ENCODE measurements at regions not wholly inside any gene's neighbourhood (a gene's known extent, or its start where the extent isn't known, plus 50 kb on each side); places are given as distances from the start of the nearest gene placed in this dataset.

DNA sequence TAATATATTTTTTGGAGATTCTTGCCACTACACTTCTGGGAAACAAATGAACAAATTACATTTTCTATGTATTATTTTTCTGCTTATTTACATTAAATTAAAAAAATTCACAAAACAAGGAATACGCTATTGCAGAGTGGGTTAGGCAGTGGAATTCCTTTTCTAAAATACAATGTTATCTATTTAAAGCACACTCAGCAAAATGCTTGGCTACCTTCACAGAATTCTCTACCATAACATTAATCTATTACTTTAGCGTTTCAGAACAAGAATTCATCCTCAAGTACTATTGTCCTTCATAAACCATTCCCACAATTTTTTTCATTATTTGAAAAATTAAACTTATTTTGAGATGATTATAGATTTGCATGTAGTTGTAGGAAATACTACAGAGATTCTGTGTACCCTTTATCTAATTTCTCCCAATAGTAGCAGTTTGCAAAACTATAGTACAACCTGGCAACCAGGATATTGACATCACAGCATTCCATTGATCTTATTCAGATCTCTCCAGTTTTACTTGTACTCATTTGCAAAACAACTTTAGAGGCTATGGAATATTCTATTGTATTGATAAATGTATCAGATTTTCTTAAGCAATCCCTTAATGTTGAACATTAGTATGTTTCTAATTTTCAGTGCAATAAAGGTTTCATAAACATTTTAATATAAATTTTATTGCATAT, 120.9 kb downstream of the DLEU7 start:
- no peak overlapping the region for H3K9ac ChIP-seq (ENCODE audit: low read depth, low read length)
- H3K23ac ChIP-seq (ENCODE audit: low read depth, low read length), result no peak overlapping the region
- in situ Hi-C loops (cut with MboI; ENCODE audit: low sequenced_read_pairs) (no loop called here), dilution Hi-C loops (cut with HindIII; ENCODE audit: low sequenced_read_pairs, unreplicated experiment) (no loop called here), intact Hi-C loops (cut with micrococcal nuclease) (no loop called here)
- no peak overlapping the region for H2AK5ac ChIP-seq (ENCODE audit: low read depth, low read length)
- H2BK20ac ChIP-seq (ENCODE audit: low read depth, low read length), result no peak overlapping the region
- no CpG with 5 or more reads among the region's 2 CpGs for WGBS, 2 experiments (ENCODE audit: extremely low coverage in 2 of 2, insufficient read length in 1 of 2)
- no peaks in the 10 kb centered on the region for H3K79me1 ChIP-seq (ENCODE audit: low read depth in 1 of 2, low read length in 2 of 2)
- TF ChIP-seq MAFK (IDR thresholded peaks at IDR 0.05; ENCODE audit: low read depth, low read length) (peak; percentile 84), CEBPB (IDR thresholded peaks at IDR 0.05; ENCODE audit: low read depth, low read length) (no peak)
- H3K18ac ChIP-seq (ENCODE audit: low read depth, low read length), result no peak overlapping the region
- no peak overlapping the region for H3K4ac ChIP-seq (ENCODE audit: low read depth, low read length)
- H3K27me3 ChIP-seq (ENCODE audit: control insufficient read depth, insufficient read depth, low read length), result peaks cover 7% of the 10 kb centered on the region
- ChIA-PET CTCF (no interaction called here), POLR2A (ENCODE audit: unreplicated experiment) (no interaction called here)
- no peaks in the 10 kb centered on the region for H3K9me1 ChIP-seq (ENCODE audit: insufficient read depth, low read length)
- no peaks in the 10 kb centered on the region for H3K36me3 ChIP-seq (ENCODE audit: control insufficient read depth, insufficient read depth, low read length)
- no peak for ATAC-seq (ENCODE audit: low read depth)
- H4K8ac ChIP-seq (ENCODE audit: low read depth in 2 of 2, low read length in 2 of 2), result no peak overlapping the region
- H3K4me1 ChIP-seq (ENCODE audit: control insufficient read depth, insufficient read depth, low read length), result no peaks in the 10 kb centered on the region
- BruUV-seq (replicated peaks), result no TSS peak
- no peak overlapping the region for H3K4me2 ChIP-seq (ENCODE audit: low read depth, low read length)
- no peak overlapping the region for H3K27ac ChIP-seq (ENCODE audit: insufficient read depth, low read length)
- H2BK120ac ChIP-seq (ENCODE audit: low read depth, low read length), result no peak overlapping the region
- DNase-seq, result no peak
- no peaks in the 10 kb centered on the region for H3K9me3 ChIP-seq (ENCODE audit: control insufficient read depth, insufficient read depth, low read length)
- H2AFZ ChIP-seq (replicated peaks; ENCODE audit: low read length, poor library complexity), result no peak overlapping the region
- no peak overlapping the region for H2BK15ac ChIP-seq (ENCODE audit: low read depth, low read length)
- H2AK9ac ChIP-seq (replicated peaks; ENCODE audit: low read depth, low read length, poor library complexity), result no peak overlapping the region
- no peak overlapping the region for H3K14ac ChIP-seq (replicated peaks; ENCODE audit: low read depth, low read length)
- no peak overlapping the region for H3K56ac ChIP-seq (ENCODE audit: extremely low read depth, insufficient read depth, low read length)
- H4K91ac ChIP-seq (ENCODE audit: insufficient read depth, low read depth, low read length), result no peak overlapping the region
- no peaks in the 10 kb centered on the region for H4K20me1 ChIP-seq (ENCODE audit: insufficient read depth, low read length)
- H3K4me3 ChIP-seq (ENCODE audit: insufficient read depth, low read depth, low read length), result no peak overlapping the region
- H4K5ac ChIP-seq (ENCODE audit: low read depth, low read length), result no peak overlapping the region
- H2BK5ac ChIP-seq (ENCODE audit: low read depth, low read length, poor library complexity, severe bottlenecking), result no peak overlapping the region
